GM21737 (cell line): ENCODE measurements at regions not wholly inside any gene's neighbourhood (a gene's known extent, or its start where the extent isn't known, plus 50 kb on each side); places are given as distances from the start of the nearest gene placed in this dataset.

Experiments used
- ATAC-seq: cut with Tn5 transposase; IDR thresholded peaks from one replicate; pipeline ENCODE4 v1.9.1; 2021; ENCODE audit warnings: mild to moderate bottlenecking, moderate library complexity; ENCODE audit not compliant: unreplicated experiment

DNA sequence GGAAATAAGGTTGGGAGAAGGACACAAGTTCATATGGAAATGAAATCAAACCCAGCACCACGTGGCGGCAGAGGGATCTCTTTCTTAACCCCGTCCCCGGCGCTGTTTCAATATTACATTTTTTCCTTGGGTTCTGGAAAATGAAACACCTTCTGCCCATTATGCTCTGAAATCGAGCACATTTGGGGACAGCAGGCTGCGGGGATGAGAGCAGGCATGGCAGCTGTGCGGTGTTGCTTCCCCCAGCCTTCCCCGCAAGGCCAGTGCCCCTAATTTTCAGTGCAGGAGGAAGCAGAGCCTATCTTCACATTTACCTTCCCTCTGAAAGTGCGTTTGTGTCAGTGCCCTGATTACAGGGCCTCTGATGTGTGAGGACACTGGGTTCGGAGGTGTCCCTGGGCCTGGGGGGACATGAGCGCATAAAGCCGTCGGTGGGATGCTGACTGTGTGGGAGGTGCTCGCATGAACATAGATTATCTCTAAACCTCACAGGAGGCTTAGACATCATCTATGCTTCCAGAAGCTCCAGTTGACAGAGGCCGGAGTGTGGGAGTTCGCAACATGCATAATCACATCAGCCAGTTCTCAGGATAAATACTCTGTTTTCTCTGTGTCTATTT is 921.3 kb downstream of the BRD1 start:
- no peak for ATAC-seq

DNA sequence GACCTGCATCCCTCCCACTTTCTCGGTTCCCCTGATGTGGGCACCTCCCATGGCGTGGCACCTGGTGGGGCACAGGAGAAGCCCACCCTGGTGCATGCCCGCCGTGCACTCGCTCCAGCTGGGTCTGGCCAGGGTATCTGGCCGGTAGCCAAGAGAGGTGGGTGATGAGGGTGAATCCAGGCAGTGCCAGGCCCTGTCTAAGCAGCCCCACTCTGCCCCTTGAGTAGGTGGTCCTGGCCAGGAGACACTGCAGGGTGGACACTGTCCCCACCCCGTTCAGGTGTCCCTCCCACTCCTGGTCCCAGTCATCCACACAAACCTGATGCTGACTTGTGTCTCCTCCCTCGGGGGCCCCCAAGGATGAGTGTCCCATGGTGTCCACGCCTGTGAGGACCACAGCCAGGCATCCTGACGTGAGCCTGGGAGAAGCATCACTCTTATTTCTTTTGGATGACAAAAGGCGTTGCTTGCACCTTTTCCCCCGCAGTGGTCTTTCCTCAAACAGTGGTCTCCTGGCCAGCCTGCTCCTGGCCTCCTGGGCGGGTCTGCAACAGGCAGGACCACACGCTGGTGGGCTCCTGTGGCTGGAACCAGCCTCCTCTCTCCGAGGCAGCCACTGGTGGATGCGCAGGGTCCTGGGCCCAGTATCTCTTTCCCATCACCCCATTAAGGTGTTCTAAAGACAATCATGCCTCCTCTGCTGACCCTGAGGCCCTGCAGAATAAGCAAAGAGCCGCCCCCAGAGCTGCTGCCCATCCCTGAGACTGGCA is 922.3 kb downstream of the BRD1 start:
- no peak for ATAC-seq

DNA sequence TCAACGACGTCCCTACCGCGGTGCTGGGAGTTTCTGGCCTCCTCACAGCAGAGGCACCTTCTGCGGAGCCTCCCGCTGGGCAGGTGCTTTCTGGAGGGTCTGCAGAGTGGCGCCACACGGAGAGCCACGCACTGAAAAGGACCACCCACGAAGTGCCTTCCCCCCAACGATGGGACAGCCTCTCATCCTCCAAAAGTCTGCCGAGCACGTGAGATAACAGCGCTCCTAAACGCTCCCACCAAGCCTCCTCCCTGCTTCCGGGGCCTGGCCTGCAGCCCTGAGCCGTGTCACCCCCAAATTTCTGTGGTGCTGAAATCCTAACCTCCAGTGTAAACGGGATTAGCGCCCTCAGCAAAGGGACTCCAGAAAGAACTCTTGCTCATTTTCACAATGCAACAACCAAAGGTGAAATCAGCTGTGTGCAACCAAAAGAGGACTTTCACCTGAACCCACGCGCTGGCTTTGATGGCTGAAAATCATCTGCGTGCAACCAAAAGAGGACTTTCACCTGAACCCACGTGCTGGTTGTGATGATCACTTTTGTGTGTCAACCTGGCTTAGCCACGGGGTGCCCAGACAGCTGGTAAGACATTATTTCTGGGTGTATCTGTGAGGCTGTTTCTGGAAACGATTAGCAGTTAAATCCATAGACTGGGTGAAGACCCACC is 924.6 kb downstream of the BRD1 start:
- ATAC-seq: no peak

DNA sequence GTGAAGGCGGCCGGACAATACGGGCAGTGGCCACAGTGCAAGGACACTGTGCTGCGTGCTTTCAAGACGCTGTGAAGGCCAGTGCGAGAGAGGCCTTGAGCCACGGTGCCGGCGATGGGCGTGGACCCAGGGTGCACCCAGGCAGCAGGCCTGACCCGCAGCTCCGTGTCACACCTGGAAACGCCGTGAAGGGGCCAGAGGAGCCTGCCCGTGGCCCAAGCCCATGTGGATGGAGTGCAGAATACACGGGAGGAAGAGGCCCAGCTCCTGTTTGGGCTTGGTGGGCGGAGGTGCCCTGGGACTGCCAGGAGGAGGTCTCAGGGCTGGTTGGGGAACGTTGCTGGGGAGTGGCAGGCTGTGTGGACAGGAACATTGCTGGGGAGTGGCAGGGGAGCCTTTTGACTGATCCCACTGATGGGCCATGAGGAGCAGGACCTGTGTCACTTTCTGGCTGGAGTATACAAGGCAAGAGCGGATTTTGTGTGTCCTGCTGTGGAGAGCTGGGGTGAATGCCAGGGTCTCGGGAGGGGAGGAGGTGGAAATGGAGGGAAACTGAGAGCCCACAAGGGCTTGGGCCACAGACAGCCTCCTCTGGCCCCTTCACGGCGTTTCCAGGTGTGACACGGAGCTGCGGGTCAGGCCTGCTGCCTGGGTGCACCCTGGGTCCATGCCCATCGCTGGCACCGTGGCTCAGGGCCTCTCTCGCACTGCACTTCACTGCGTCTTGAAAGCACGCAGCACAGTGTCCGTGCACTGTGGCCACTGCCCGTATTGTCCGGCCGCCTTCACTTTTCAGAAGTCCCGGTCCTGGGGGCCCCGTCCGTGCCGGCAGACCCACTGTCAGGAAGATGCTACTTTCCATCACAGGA is 925.4 kb downstream of the BRD1 start:
- ATAC-seq: no peak

DNA sequence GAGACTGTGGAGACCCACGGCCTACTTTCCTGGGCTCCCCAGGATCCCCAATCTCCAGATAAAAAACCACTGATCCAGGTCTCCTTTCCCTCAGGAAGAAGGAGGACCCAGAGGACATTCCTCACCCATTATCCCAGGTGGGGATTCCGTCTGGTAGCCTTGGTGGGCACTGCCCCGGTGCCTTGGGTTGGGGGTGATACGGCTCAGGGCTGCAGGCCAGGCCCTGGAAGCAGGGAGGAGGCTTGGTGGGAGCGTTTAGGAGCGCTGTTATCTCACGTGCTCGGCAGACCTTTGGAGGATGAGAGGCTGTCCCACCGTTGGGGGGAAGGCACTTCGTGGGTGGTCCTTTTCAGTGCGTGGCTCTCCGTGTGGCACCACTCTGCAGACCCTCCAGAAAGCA is 926.3 kb downstream of the BRD1 start:
- ATAC-seq: no peak

DNA sequence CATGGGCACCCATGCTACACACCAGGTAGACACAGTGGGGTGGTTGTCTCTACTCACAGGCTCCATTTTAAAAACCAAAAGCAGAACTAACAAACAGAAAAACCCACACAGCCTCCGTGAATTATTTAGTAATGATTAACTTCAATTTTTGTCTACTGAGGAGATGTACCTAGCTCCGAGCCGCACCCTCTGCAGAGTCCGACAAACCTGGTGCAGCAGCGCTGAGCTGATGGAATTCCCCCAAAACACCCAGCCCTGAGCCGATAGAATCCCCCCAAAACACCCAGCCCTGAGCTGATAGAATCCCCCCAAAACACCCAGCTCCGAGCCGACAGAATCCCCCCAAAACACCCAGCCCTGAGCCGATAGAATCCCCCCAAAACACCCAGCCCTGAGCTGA is 927.0 kb downstream of the BRD1 start:
- ATAC-seq: no peak

DNA sequence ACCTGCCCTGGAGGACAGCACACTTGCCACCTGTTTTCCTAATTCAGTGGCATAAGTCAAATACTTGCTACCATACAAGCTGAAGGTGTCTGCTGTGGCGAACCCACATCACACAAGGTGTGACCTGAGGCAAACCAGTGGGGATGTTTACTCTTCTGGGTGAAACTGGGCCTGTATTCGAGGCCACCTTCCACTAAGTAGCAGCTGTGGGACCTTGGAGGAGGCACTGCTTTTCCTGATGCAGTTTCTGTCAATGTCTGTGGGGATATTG is 927.4 kb downstream of the BRD1 start:
- no peak for ATAC-seq

DNA sequence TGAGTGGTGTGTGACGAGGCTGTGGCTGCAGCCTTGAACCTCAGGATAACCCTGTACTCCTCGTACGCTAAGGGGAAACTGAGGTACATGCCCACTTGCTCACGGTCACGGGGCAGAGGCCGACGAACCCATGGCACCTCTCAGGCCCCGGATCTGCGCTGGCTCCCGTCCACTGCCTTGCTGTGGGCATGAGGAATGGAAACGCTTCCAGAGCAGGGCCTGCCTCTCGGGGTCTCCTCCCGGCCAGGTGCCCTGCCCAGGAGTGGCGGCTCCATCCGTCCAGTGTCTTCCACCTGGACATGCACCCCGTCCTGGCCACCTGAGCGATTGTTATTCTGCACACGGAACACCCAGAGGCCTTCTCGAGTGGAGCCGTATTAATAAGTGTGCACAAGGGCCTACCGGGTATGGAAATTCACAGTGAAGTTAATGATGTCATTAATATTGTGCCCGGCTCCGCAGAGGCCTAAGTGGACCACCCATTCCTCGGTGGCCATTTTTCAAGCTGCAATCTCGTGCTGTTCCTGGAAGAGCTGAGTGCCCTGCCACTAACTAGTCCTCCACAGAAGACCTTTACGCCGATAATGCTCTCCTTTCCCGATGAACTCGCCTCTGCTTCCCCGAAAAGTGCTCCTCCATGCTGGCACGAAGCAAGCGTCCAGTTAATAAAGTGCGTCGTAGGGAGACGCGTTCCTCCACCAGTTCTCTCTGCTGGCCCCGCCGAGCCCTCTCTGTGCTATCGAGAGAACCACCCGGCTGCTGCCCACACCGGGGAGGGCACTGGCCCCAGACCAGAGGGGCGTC is 927.9 kb downstream of the BRD1 start:
- no peak for ATAC-seq

DNA sequence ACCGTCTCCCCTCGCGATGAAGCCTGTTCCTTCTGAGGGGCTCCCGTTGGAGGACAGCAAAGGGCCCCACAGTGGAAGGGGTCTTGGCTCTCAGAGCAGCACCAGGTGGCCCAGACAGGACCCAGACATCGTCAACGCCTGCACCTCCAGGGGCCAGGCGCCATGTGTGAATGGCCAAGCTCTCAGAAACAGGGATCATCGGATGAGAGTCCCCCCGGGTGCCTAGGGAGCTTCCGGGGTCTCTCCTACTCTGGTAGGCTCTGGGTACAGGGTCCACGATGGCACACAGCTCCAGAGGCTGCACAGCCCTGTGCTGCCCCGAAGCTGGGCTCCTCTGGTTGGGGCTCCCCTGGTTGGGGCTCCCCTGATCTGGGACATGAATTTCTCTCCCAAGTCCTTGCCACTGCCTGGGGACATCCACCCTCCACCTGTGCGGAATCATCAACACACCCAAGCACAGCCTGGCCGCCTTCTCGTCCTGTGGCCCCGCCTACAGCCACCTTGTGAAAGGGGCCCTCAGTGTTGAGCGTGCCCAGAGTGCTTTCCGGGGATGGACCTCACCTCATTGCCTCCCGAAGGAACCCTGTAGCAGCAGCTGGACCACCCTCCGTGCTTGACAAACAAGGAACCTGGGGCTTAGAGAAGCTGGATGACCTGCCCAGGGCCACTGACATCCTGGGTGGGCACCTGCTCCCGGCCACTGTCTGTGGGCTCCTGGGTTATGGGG is 929.0 kb downstream of the BRD1 start:
- no peak for ATAC-seq

DNA sequence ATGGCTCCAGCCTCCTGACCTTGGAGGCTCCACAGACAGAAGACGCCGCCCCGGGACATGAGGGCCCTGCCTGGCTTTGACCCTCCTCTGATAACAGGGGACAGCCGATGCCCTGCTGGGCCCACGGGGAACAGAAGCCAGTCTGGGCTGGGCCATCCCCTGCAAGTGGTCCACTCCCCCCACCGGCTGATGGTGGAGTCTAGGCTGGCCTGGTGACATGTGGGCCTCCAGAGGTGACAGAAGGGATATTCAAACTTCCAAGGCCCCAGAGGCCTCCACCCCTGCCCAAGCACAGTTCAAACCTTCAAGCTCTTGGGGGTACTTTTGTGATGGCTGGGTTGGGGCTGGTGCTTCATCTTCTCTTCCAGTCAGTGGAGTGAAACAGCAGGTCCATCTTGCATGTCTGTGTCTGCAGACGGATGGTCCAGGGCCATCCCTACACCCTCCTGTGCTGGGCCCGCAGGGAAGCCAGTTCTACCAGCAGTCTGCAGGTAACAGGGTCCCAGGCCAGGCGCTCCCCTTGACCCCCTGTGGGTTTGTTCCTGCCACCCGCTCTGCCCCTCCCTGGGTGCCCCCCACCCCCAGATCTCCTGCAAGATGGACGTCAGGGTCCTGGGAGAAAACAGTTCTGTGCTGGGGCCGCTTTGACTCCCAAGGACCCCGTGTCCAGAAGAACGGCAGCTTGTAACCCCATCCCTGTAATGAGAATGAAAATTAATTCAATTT is 929.9 kb downstream of the BRD1 start:
- ATAC-seq: no peak

DNA sequence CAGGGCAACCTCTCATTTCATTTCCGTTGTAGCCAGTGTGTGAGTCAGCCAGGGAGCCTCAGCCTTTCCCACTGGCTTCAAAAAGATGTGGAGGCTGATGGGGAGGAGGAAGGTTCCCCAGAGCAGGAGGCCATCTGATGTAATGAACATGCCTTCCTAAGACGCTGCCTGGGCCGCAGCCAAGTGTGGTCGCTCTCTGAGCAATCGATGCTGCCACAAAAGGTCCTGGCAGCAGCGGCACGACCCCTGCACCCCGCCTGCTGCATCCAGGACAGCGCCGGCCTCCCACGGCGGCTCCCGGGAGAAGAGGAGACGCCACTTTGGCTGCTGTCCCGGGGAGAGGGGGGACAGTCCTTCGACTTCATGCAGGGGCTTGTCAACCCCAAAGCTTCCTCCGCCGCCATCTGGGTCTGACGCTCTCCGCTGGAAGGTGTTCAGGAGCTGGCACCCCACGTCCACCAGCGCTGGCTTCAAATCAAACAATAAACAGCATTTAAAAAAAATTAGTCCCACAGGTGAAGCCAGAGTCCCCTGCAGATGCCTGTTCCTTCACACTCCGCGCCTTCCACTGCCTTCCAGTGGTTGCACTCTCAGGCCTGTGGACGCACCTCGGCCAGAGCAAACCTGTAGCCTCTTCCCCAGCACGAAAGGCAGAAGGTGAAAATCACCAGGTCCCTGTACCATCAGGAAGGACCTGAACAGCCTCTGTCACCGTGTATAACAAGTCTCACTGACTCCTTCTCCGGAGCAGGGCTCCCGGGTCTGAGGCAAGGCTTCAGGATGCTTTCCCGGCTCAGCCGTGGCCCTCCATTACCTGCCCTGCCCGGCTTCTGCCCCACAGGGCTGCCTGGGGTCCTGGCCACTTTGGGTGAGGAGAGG is 930.7 kb downstream of the BRD1 start:
- ATAC-seq: no peak

DNA sequence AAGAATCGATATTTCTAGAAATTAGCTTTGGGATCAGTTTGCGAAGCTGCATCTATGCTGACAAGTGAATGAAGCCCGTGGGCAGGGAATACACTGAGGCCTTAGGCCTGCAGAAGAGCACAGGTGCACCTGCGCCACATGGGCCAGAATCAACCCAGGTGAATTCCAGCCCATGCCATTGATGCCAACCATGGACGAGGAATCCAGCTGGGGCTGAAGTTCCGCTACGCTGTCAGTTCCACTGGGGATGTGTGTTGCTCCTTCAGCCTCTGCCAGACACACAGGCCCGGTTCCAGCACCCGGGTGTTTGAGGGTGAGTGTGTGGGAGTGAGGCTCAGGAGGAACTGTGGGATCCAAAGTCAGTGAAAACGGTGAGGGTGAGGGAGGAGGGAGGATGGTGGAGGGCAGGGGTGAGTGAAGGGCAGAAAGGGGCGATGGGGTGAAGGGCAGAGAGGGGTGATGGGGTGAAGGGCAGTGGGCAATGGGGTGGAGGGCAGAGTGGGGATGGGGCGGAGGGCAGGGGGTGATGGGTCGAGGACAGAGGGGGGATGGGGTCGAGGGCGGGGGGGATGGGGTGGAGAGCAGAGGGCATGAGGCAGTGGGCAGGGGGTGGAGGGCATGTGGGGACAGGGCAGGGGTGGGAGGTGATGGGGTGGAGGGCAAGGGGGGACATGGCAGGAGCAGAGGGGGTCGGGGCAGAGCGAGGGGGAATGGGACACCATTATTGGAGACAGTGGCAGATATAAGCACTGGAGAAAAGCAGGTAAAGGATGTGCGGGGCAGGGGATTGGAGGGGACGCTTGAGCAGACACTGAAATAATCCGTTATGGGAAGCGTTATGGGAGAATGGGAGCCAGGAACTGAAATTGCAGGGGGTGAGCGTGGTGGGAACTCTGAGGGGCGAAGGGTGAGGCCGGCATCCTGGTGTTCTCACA is 931.6 kb downstream of the BRD1 start:
- no peak for ATAC-seq

DNA sequence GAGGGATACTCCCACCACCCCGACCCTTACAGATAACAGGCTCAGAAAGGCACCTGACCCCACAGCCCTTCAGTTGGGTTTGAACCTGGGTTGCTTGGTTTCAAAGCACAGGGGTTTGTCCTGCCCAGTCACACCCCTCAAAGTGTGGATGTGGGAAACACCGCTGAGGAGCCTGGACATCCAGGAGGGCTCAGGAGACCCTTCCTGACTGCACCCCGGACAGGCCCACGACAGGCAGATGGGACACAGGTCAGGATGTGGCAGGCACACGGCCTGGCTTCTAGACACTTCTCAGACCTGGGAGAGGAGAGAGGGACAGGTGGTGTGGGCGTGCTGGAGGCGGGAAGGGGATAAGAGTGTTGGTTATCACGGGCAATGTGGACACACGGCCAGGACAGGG is 932.3 kb downstream of the BRD1 start:
- no peak for ATAC-seq

DNA sequence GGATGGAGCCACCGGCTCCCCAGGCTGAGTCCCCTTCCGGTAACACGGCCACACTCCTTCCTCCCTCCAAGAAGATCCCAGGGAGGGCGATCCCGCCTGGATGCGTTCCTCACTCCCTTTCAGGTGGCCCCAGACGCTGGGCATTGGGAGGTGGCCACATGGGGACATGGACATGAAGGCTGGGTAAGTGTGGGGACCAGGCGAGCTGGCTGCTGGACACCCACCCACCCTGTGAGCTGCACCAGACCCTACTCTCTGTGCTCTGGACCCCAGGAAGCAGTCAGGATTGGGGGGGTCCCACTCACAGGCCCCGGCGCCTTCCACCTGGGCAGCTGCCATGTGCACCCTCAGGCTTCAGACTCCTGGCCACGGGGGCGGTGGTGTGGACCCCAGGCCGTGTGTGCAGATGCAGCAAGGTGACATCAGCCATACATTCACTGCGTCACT is 932.8 kb downstream of the BRD1 start:
- no peak for ATAC-seq

DNA sequence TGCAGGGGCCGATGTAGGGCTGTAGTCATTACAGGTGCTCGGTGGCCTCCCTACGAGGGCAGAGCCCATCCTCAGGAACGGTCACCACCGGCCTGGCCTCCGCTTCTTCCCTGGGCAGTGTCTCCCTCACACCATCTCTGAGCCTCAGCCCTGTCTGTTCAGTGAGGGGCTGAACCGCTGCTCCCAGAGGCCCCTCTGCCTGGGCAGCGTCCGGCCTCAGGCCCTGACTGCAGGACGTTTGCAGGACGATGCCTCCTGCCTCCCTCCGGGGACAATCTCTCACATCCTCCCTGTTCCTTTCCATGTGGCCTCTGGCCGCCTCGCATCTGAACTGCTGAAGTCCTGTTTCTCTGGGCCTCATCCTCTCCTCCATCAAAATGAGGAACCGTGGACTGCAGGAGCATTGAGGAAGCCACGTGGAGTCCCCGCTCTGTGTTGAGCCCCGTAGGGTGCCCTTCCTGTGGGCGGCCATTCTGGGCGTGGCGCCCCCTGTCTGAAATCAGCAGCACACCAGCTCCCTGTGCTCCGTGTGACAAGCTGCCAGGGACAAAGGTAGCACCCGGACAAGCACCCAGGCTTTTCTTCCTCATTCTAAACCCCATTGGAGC is 933.5 kb downstream of the BRD1 start:
- no peak for ATAC-seq

DNA sequence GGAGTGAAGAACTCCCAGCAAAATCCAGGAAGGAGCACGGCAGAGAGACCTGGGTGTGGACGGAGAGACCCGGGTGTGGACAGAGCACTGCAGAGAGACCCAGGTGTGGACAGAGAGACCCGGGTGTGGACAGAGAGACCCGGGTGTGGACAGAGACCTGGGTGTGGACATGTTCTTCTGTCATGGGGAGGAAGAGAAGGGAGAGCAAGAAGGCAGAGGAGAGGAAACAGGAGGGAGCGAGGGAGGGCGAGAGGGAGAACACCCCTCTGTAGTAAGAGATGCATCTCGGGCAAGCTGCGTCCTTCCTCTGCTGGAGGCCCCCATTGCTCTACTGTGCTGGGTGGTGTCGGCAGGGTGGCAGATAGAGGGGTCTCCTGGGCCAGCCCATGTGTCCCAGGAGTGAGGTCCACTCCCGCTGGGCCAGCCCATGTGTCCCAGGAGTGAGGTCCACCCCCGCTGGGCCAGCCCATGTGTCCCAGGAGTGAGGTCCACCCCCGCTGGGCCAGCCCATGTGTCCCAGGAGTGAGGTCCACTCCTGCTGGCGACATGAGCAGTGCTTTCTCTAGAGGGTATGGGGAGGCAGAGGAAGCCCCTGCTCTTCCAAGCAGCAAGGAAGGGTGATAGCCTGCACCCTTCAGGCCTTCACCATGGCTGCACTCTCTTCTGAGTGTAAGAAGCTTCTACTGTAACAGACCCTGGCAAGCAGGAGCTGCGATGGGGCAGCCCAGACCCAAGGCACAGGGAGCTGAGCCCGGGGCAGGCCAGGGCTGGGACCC is 934.2 kb downstream of the BRD1 start:
- ATAC-seq: no peak
